HPDE6-E6E7 (cell line): ENCODE measurements at regions not wholly inside any gene's neighbourhood (a gene's known extent, or its start where the extent isn't known, plus 50 kb on each side); places are given as distances from the start of the nearest gene placed in this dataset.

ENCODE experiments used
- DNase-seq: peaks from one replicate; pipeline ENCODE4 v3.0.0; 2011; ENCODE audit warnings: missing footprints; ENCODE audit errors: extremely low spot score

GRCh38 chr9:73761905-73762304, 610.2 kb downstream of the ANXA1 start:
- DNase-seq: no peak

- no peak for DNase-seq
Observed at GRCh38 chr9:73773896-73774295, 622.2 kb downstream of the ANXA1 start.

DNA sequence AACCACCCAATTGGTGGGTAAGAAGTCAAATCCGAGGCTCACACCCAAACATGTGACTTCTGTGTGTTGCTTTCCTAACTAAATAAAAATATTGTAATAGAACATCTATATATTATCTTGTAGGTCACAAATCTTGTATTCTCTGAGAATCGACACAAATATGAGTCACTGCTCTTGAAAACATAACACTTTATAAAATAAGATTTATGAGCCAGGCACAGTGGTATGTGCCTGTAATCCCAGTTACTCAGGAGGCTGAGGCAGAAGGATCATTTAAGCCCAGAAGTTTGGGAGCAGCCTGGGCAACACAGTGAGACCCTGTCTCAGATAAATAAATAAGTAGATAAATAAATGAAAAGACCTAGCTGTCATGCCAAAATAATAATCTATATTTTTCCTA, 624.1 kb downstream of the ANXA1 start:
- no peak for DNase-seq

DNA sequence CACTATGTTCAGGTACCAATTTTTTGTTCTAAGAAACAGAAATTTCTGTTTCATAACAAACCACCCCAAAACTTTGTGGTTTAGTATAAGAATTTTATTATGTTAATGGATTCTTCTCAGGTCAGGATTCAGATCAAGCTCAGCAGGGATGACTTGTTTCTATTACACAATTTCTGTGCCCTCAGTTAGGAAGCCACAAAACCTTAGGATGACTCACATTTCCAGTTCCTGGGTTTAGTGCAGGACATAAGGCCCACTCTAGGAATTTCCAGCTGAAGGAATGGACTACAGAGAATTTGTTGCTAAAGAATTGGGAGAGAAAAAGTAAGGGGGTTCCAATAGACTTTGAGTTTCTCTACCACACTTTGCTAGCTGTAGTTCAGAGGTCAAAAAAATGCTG, 629.3 kb downstream of the ANXA1 start:
- DNase-seq: peak; percentile 61

DNA sequence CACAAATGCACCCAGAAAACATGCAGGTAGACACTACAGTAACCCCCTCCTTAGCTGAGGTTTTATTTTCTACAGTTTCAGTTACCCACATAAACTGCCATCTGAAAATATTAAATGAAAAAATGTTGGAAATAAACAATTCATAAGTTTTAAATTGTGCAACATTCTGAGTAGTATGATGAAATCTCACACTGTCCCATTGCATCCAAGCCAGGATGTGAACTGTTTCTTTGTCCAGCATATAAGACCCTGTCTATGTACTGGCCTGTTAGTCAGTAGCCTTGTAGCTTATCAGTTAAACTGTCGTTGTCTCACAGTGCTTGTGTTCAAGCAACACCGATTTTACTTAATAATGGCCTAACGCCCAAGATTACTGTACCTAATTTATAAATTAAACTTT, 630.5 kb downstream of the ANXA1 start:
- no peak for DNase-seq

GRCh38 chr9:73799446-73799845, 647.8 kb downstream of the ANXA1 start:
- DNase-seq: no peak

DNA sequence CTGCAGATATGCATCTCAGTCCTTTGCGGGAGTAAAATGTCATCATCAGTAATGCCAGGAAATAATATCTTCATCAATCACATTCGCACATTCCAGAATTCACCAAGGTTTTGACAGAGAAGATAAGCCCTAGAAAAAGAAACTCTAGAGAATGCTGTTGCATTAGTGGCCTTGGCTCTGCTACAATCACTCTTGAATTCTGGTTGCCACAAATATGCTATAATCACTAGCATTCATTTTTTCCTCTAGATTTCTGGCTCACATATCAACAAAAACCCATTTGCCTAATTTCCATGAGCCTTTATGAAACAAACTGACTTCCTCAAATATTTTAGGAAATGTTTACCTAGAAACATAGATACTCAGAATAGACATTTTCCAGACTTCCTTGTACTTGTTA, 653.4 kb downstream of the ANXA1 start:
- DNase-seq: no peak

- no peak for DNase-seq
Observed at GRCh38 chr9:73805853-73806458, 654.3 kb downstream of the ANXA1 start.

GRCh38 chr9:73806876-73807275, 655.2 kb downstream of the ANXA1 start:
- DNase-seq: no peak

DNA sequence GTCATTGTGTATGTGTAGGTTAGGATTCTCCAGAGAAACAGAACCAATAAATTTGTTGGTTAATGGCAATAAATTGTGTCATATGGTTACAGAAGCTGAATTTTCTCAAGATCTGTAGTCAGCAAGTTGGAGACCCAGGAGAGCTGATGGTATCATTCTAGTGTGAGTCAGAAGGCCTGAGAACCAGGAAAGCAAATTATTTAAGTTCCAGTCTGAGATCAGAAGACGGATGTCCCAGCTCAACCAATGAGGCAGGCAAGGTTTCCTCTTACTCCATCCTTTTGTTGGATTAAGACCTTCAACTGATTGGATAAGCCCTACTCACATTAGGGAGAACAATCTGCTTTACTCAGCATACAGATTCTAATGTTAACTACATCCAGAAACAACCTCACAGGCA, 656.3 kb downstream of the ANXA1 start:
- no peak for DNase-seq

DNA sequence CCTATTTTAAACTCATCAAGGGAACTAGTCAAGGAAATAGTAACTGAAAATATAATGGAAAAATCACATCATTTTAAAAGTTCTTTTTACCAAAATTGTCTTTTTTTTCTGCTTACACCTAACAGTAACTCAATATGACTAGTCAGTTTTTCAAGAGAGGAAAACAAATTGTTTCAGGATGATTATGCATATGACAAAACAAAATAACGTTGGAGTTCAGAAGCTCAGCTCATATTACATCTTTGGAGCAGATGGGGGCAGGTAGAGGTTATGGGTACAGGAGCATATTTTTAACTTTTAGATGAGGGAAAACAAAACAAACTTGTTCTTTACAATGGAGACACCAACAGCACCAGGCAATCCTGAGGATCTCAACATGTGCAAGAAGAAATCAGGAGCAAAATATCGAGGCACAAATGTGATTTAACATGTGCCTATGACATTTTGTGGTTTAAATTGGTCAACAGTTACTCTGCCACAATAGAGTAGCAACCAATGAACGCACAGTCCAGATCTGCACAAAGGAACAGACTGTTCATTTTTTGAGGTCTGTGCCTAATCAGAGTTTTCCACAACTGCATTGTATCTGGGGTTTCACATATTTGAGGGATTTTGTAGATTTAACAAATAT, 659.0 kb downstream of the ANXA1 start:
- DNase-seq: no peak

DNA sequence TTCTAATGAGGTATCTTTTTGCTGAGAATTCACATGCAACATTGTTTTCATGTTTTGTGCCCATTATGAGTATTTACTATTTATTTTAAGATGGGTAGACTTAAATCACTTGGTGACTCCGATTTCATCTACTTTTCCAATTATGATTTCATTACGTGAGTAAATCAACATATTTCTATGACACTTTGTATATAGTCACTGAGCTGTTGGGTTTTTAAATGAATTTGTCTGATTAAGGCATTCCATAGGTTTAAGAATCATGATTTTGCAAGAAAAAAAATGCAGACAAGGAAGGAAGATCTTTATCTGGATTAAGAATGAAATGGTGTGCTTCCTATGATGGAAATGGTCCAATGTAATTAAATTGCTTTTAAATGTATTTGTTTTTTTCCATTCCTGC, 661.9 kb downstream of the ANXA1 start:
- DNase-seq: no peak

DNA sequence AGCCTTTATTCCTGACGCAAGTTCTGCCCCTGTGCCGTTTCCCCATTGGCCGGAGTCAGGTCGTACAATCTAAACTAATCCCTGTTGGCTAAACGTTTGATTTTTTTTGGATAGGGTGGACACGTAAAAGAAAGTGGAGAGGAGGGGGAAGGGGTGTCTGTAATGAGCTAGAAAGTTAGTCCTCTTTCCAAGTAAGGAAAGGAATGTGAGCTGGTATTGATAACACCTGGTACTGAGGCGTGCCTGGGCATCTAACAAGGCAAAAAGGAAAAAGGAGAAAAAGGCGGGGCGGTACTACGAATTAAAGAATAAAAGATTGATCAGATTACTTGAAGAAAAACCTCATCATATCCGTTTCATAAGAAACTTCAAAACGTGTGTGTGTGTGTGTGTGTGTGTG, 665.2 kb downstream of the ANXA1 start:
- no peak for DNase-seq

- DNase-seq: no peak
Observed at GRCh38 chr9:73824671-73825070, 672.5 kb upstream of the RORB start.

DNA sequence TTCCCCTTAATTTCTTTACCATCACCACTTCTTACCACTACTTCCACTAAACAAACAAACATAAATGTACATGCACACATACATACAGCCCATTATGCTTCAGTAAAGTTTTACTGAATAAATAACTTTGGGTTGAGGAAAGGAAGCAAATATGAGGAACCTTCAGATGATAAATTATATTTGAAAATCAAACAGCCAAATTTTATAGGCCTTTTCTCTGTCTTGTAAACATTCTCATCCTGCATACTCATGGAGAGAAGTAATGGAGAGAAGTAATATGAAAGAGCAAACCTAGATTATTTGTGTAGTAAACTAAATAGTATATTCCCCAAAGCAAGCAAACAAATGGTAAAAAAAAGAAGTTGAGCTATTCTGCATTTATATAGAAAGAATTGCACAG, 658.3 kb upstream of the RORB start:
- DNase-seq: no peak

DNA sequence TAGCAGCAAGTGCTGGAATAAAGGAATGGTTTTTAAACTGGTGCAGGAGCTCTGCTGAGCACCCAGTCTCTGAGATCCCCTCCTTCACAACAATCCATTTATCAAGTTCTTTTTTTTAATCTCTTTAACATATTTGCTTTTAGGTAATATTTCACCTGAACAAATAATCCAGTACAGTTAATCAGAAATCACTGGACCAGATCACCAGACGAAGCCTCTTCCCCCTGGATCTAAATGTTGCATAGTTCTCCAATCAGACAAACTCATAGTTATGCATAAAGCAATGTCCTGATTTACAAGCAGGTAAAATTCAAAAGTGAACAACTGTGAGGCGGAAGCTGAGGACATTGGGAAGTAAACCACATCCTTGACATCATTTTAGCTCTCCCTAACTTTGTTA, 657.7 kb upstream of the RORB start:
- no peak for DNase-seq

DNA sequence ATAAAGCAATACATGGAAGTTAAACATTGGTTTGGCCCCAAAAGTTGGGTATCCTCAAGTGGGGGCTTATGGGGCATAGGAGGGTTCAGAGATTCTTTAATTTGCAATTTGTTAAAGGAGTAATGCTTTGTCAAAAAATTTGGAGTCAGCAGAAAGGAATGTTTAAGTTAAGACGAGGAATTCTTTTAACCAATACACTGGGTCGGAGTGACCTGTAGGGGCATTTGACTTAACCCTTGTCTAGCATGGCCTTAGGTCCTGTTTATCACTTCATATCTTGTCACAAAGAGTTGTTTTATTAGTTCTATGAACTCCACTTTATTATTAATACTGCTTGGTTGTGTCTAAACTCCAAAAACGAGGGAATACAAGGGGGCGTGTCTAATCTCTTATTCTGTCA, 656.1 kb upstream of the RORB start:
- no peak for DNase-seq

DNA sequence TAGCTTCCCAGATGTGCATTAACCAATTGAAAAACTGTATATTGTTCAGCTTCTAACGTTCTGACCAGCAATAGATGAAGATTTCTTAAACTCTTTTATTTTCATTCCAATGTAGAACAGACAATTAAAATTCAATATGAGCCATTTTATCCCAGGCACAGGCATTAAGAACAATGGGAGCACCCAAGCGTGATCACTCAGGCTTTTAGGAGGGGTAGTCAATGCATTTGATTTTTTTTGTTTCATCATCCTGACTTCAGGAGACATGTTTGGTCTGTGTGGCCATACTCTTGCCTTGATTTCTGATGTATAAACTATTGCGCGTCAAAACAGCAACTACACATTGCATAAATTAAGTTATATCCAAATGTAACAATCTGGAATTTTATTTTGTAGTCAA, 653.0 kb upstream of the RORB start:
- DNase-seq: no peak

DNA sequence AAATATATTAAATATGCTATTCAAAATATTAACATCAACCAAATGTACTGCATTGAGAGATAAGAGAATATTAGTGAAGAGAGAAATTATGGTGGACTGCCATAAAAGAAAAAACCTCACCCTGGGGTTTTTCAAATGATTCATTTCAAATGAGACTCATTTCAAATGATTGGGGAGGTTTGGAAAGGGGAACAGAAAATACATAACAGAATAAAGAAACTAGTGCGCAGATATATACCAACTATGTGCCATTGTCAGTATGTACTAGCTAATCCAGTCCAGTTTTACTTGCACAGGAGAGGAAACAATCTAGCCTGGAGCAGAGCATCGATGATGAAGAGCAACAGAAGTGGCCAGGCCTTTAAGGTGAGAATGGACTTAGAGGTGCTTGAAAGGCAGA, 651.6 kb upstream of the RORB start:
- no peak for DNase-seq

DNA sequence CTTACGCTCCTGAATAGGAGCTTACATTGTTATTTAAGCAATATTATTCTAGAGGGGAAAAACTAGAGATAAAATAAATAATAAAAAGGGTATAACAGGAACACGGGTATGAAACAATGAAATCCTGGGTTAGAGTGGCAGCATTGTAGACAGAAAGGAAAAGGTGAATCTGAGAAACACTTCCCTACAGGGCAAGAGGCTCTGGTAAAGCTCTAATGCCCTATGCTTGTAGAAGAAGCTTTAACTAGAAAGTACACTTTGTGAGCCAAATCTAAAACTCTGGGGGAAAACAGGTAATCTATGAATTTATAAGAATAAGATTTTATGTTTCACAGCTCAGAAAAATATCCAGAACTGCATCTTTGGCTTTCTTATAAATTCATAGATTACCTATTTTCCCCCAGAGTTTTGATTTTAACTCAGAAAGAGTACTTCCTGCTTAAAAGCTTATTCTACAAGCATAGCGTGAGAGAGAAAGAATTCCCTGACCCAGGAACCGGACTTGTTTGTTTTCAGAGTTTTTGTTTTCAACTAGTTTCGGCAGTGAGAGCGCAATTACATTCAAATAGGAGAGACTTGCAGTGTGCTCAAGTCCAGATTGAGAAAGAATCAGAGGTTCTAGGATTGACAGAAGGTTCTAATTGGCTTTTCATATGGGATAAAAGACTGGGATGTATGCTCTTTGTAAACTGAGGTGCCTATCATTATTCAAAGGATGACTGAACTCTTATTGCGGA, 651.0 kb upstream of the RORB start:
- DNase-seq: no peak

GRCh38 chr9:73847536-73847935, 649.6 kb upstream of the RORB start:
- DNase-seq: no peak

GRCh38 chr9:73853549-73853948, 643.6 kb upstream of the RORB start:
- no peak for DNase-seq

GRCh38 chr9:73855206-73855605, 641.9 kb upstream of the RORB start:
- DNase-seq: no peak
